ENCODE measurements at regions not wholly inside any gene's neighbourhood (a gene's known extent, or its start where the extent isn't known, plus 50 kb on each side); places are given as distances from the start of the nearest gene placed in this dataset.

- no peak for TF ChIP-seq NFIC (IDR thresholded peaks at IDR 0.05)
- no peak for TF ChIP-seq ZBTB7A (IDR thresholded peaks at IDR 0.05; ENCODE audit: low read depth)
- TF ChIP-seq TEAD4 (IDR thresholded peaks at IDR 0.05): no peak
- TF ChIP-seq TAF1 (IDR thresholded peaks at IDR 0.05; ENCODE audit: low read depth): no peak
These were observed 298.3 kb upstream of the FZD8 start for GRCh38 chr10:35940141-35941041.

- no peak for TF ChIP-seq ZBTB7A (IDR thresholded peaks at IDR 0.05; ENCODE audit: low read depth)
- no peak for TF ChIP-seq EGR1 (IDR thresholded peaks at IDR 0.05)
- TF ChIP-seq MAX (IDR thresholded peaks at IDR 0.05): no peak
- TF ChIP-seq USF1 (IDR thresholded peaks at IDR 0.05): no peak
- no peak for TF ChIP-seq EP300 (IDR thresholded peaks at IDR 0.05; ENCODE audit: borderline replicate concordance)
- no peak for TF ChIP-seq NFIC (IDR thresholded peaks at IDR 0.05)
- TF ChIP-seq TEAD4 (IDR thresholded peaks at IDR 0.05): no peak
- TF ChIP-seq TCF12 (IDR thresholded peaks at IDR 0.05; ENCODE audit: low read depth): no peak
- no peak for TF ChIP-seq YY1 (IDR thresholded peaks at IDR 0.05; ENCODE audit: low read depth)
- no peak for TF ChIP-seq RAD21 (IDR thresholded peaks at IDR 0.05; ENCODE audit: low read depth)
- no peak for TF ChIP-seq TAF1 (IDR thresholded peaks at IDR 0.05; ENCODE audit: low read depth)
- TF ChIP-seq REST (IDR thresholded peaks at IDR 0.05; ENCODE audit: low read depth): no peak
- TF ChIP-seq CEBPB (IDR thresholded peaks at IDR 0.05): no peak
- TF ChIP-seq FOXM1 (IDR thresholded peaks at IDR 0.05; ENCODE audit: borderline replicate concordance, low read depth): no peak
- TF ChIP-seq CREB1 (IDR thresholded peaks at IDR 0.05; ENCODE audit: low read depth): no peak
These were observed 296.1 kb upstream of the FZD8 start for GRCh38 chr10:35938160-35938559.

- TF ChIP-seq RAD21 (IDR thresholded peaks at IDR 0.05; ENCODE audit: low read depth): no peak
- no peak for TF ChIP-seq TEAD4 (IDR thresholded peaks at IDR 0.05)
- no peak for TF ChIP-seq CEBPB (IDR thresholded peaks at IDR 0.05)
- no peak for TF ChIP-seq EP300 (IDR thresholded peaks at IDR 0.05; ENCODE audit: borderline replicate concordance)
- no peak for TF ChIP-seq TAF1 (IDR thresholded peaks at IDR 0.05; ENCODE audit: low read depth)
- no peak for TF ChIP-seq TCF12 (IDR thresholded peaks at IDR 0.05; ENCODE audit: low read depth)
- TF ChIP-seq NFIC (IDR thresholded peaks at IDR 0.05): no peak
- TF ChIP-seq FOXM1 (IDR thresholded peaks at IDR 0.05; ENCODE audit: borderline replicate concordance, low read depth): no peak
- TF ChIP-seq YY1 (IDR thresholded peaks at IDR 0.05; ENCODE audit: low read depth): no peak
- TF ChIP-seq ZBTB7A (IDR thresholded peaks at IDR 0.05; ENCODE audit: low read depth): no peak
- no peak for TF ChIP-seq USF1 (IDR thresholded peaks at IDR 0.05)
- TF ChIP-seq MAX (IDR thresholded peaks at IDR 0.05): no peak
- no peak for TF ChIP-seq CREB1 (IDR thresholded peaks at IDR 0.05; ENCODE audit: low read depth)
- TF ChIP-seq REST (IDR thresholded peaks at IDR 0.05; ENCODE audit: low read depth): no peak
- TF ChIP-seq EGR1 (IDR thresholded peaks at IDR 0.05): no peak
These were observed 295.4 kb upstream of the FZD8 start for GRCh38 chr10:35937546-35937945.

- TF ChIP-seq USF1 (IDR thresholded peaks at IDR 0.05) (no peak), YY1 (IDR thresholded peaks at IDR 0.05; ENCODE audit: low read depth) (no peak), CREB1 (IDR thresholded peaks at IDR 0.05; ENCODE audit: low read depth) (no peak), EGR1 (IDR thresholded peaks at IDR 0.05) (no peak), RAD21 (IDR thresholded peaks at IDR 0.05; ENCODE audit: low read depth) (no peak)
These were observed 292.5 kb upstream of the FZD8 start for GRCh38 chr10:35934642-35934995.

GRCh38 chr10:35933940-35934641, 292.0 kb upstream of the FZD8 start:
- no peak for TF ChIP-seq TCF12 (IDR thresholded peaks at IDR 0.05; ENCODE audit: low read depth)
- TF ChIP-seq TAF1 (IDR thresholded peaks at IDR 0.05; ENCODE audit: low read depth): no peak
- TF ChIP-seq FOXM1 (IDR thresholded peaks at IDR 0.05; ENCODE audit: borderline replicate concordance, low read depth): no peak
- no peak for TF ChIP-seq YY1 (IDR thresholded peaks at IDR 0.05; ENCODE audit: low read depth)
- no peak for TF ChIP-seq NFIC (IDR thresholded peaks at IDR 0.05)
- no peak for TF ChIP-seq REST (IDR thresholded peaks at IDR 0.05; ENCODE audit: low read depth)
- TF ChIP-seq CREB1 (IDR thresholded peaks at IDR 0.05; ENCODE audit: low read depth): no peak
